Adrenal gland (tissue), 9 donors: ENCODE measurements at regions not wholly inside any gene's neighbourhood (a gene's known extent, or its start where the extent isn't known, plus 50 kb on each side); places are given as distances from the start of the nearest gene placed in this dataset.

Experiments used
- DNase-seq, 7 donors: peaks; one replicate each; pipeline ENCODE4 v3.0.0-alpha.2; 2019 to 2020
- H3K27ac ChIP-seq, 5 donors: fragments of 200-600 bp; sonication (generic) in 4 of 5; 1 replicate in 3 of 5; 2 replicates in 2 of 5; pipeline versions ENCODE4 v1.5.1 to v1.8.0; 2016 to 2020; ENCODE audit warnings: mild to moderate bottlenecking in 1 of 5
- H3K27me3 ChIP-seq: fragments of 200-600 bp; 2 replicates; pipeline ENCODE4 v1.8.0; 2021
- H3K36me3 ChIP-seq, 2 donors: fragments of 200-600 bp; replicated peaks in 1 of 2; 1 replicate in 1 of 2; 2 replicates in 1 of 2; pipeline versions ENCODE4 v1.5.1 to v1.8.0; 2018 to 2022
- H3K4me1 ChIP-seq, 2 donors: fragments of 200-600 bp; replicated peaks in 1 of 2; 1 replicate in 1 of 2; 2 replicates in 1 of 2; pipeline versions ENCODE4 v1.5.1 to v1.8.0; 2018 to 2021
- H3K4me3 ChIP-seq, 4 donors: fragments of 200-600 bp; sonication (generic) in 3 of 4; one replicate each; pipeline ENCODE4 v1.5.1; 2016 to 2018
- H3K9me3 ChIP-seq, 3 donors: fragments of 200-600 bp; sonication (generic) in 1 of 3; replicated peaks in 1 of 3; 1 replicate in 2 of 3; 2 replicates in 1 of 3; pipeline versions ENCODE4 v1.5.1 to v1.8.0; 2016 to 2021
- POLR2A ChIP-seq, 2 donors: fragments of 450-650 bp; IDR thresholded peaks; one replicate each; pipeline ENCODE4 v1.6.1; 2017; ENCODE audit warnings: antibody characterized with exemption in 2 of 2, mild to moderate bottlenecking in 2 of 2, moderate library complexity in 1 of 2
- WGBS, 4 donors: extraction: QIAGEN DNeasy Blood & Tissue Kit in 2 of 4; methylation state at CpG; one replicate each; pipeline versions ENCODE4 v1.1.5 to v1.1.7; 2013 to 2017; 5-methylcytosine and 5-hydroxymethylcytosine counted together
- intact Hi-C, 2 donors: fragments of 100-400 bp; cut with DNase I; formaldehyde crosslinking; loops; one replicate each; pipeline versions ENCODE4 v1.14.1 to v1.15.0; 2022 to 2023
- TF ChIP-seq, protein P1 (sequence below), 6 experiments: fragments of 450-650 bp in 4 of 6; fragments of 200-600 bp in 2 of 6; sonication (generic) in 1 of 6; IDR thresholded peaks; 1 replicate in 5 of 6; 2 replicates in 1 of 6; pipeline versions ENCODE4 v1.5.1 to v1.8.0; 2016 to 2021; ENCODE audit warnings: antibody characterized with exemption in 6 of 6, mild to moderate bottlenecking in 2 of 6, moderate library complexity in 1 of 6
- donor health status: healthy with polysubstance abuse.
- donor health status: Bipolar disorder and iron deficiency.
- donor health status: DM: yes; HTN: yes; CAD: no.
- donor health status: DM: no; HTN: no; CAD: no.
- donor health status: DM: no; HTN: no; CAD: no.

DNA sequence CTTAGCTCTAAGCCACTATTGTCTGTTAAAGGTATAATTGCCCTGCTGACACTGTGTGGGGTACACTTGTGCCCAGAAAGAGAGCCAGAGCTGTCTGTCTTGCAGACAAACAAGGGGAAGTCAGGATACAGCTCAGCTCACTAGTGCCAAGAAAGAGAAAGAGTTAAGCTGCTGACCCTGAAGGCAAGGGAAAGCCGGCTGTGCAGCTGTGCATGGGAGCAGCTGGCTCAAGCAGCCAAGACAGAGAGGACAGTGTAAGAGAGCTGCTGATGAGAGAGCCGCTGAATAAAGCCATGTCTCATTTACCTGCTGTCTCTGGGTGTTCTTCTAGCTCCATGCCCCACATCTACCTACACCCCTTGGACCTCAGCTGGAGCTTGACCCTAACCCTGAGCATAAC, 428.1 kb upstream of the NAALADL2 start:
- no peaks in the 10 kb centered on the region for H3K36me3 ChIP-seq
- no peak overlapping the region for H3K27ac ChIP-seq
- H3K4me3 ChIP-seq, result no peak overlapping the region
- H3K27me3 ChIP-seq, result no peaks in the 10 kb centered on the region
- intact Hi-C loops, result no loop called here
- no peaks in the 10 kb centered on the region for H3K4me1 ChIP-seq
- no peak for DNase-seq
- 48 to 54% (median 51%) methylated on average over 2 of the region's 2 CpGs for WGBS, 4 donors
- no peaks in the 10 kb centered on the region for H3K9me3 ChIP-seq
- TF ChIP-seq, protein P1, sequence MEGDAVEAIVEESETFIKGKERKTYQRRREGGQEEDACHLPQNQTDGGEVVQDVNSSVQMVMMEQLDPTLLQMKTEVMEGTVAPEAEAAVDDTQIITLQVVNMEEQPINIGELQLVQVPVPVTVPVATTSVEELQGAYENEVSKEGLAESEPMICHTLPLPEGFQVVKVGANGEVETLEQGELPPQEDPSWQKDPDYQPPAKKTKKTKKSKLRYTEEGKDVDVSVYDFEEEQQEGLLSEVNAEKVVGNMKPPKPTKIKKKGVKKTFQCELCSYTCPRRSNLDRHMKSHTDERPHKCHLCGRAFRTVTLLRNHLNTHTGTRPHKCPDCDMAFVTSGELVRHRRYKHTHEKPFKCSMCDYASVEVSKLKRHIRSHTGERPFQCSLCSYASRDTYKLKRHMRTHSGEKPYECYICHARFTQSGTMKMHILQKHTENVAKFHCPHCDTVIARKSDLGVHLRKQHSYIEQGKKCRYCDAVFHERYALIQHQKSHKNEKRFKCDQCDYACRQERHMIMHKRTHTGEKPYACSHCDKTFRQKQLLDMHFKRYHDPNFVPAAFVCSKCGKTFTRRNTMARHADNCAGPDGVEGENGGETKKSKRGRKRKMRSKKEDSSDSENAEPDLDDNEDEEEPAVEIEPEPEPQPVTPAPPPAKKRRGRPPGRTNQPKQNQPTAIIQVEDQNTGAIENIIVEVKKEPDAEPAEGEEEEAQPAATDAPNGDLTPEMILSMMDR (IDR thresholded peaks at IDR 0.05), result no peak
- no peak for TF ChIP-seq POLR2A (IDR thresholded peaks at IDR 0.05)

DNA sequence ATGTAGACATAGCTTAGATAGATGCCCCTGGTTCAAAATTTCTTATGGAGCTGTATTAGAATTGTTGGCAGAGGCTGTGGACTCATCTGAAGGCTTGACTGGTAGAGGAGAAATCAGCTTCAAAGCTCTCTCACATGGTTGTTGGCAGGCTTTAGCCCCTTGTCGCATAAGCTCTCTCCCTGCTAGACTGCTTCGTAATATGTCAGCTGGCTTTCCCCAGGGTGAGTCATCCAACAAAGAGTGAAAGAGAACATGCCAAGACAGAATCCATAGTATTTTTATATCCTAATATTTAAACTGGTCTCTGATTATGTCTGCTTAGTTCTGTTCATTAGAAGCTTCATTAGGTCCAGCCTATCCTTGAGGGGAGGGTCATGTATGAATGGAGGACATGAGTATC, 427.4 kb upstream of the NAALADL2 start:
- 72 to 90% (median 76%) methylated on average over 2 of the region's 2 CpGs for WGBS, 4 donors
- no peak for DNase-seq
- Histone ChIP-seq H3K4me3 (no peak overlapping the region), H3K4me1 (no peaks in the 10 kb centered on the region), H3K36me3 (no peaks in the 10 kb centered on the region), H3K9me3 (no peaks in the 10 kb centered on the region), H3K27me3 (no peaks in the 10 kb centered on the region), H3K27ac (no peak overlapping the region)
- TF ChIP-seq, protein P1 (IDR thresholded peaks at IDR 0.05), result no peak
- no peak for TF ChIP-seq POLR2A (IDR thresholded peaks at IDR 0.05)
- intact Hi-C loops, result no loop called here

DNA sequence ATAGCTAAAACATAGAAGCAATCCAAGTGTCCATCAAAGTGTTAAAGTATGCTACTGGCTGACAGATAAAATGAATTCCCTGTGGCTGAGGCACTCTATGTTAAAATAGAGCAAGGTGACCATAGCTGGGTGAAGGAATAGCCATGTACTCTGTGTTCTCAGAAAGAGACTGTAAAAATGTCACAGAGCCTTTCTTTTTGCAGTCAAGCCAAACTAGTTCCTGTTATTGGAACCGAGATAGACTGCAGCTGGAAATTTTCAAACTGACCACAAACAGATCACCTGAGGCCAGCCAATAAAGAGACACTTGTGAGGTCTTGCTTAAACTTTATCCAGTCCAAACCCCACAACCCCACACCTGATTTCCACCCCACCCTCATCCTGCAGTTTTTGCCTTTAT, 422.8 kb upstream of the NAALADL2 start:
- no peak overlapping the region for H3K27ac ChIP-seq
- no peaks in the 10 kb centered on the region for H3K36me3 ChIP-seq
- no peak overlapping the region for H3K4me3 ChIP-seq
- no peaks in the 10 kb centered on the region for H3K9me3 ChIP-seq
- intact Hi-C loops, result no loop called here
- H3K27me3 ChIP-seq, result no peaks in the 10 kb centered on the region
- WGBS, 4 donors, result 16 to 27% (median 20%) methylated on average over 1 of the region's 1 CpG
- DNase-seq, result no peak
- H3K4me1 ChIP-seq, result peaks cover 0 to 8% of the 10 kb centered on the region in 2 donors
- TF ChIP-seq, protein P1 (IDR thresholded peaks at IDR 0.05), result no peak
- TF ChIP-seq POLR2A (IDR thresholded peaks at IDR 0.05), result no peak

DNA sequence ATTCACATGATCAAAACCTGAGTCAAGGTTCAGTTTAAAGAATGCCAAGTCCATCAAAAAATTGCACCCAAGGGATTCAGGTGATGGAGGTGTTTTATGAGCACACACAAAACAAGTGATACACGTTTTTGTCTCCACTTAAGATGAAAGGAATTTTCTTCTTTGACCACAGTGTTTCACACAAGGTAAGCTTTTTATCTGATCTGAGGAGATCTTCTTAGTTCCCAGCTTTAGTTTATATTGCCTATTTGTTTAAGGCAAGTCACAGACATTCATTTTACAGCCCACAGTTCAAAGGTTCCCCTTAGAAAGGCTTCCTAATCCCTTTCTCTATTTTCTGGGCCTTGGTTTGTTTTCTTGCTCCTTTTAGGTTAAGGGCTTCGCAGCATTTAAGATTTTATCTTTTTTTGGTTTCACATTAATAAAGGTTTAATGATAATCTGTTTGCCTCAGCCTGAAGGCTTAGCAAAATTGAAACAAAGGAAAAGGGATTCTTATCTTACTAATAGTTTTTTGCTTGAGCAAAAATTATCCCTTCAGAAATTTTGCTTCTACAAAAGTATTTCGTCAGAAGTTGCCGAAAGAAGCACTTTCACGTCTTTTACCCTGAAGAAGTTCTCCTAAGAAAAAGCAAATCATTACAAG, 420.5 kb upstream of the NAALADL2 start:
- H3K4me3 ChIP-seq, result no peak overlapping the region
- H3K36me3 ChIP-seq, result no peaks in the 10 kb centered on the region
- H3K27ac ChIP-seq, result no peak overlapping the region
- DNase-seq, result no peak
- intact Hi-C loops, result no loop called here
- no peak for TF ChIP-seq POLR2A (IDR thresholded peaks at IDR 0.05)
- TF ChIP-seq, protein P1 (IDR thresholded peaks at IDR 0.05), result no peak
- no peaks in the 10 kb centered on the region for H3K27me3 ChIP-seq
- WGBS, 4 donors, result 68 to 72% (median 71%) methylated on average over 5 of the region's 5 CpGs
- H3K9me3 ChIP-seq, result no peaks in the 10 kb centered on the region
- H3K4me1 ChIP-seq, result peaks cover 0 to 17% of the 10 kb centered on the region in 2 donors
